HUES6 (cell line): ENCODE measurements at regions not wholly inside any gene's neighbourhood (a gene's known extent, or its start where the extent isn't known, plus 50 kb on each side); places are given as distances from the start of the nearest gene placed in this dataset.
"Not testable (repeated sequence)": the region's sequence is repeated elsewhere in the genome, so short reads cannot be mapped to it uniquely, and the experiment has no call there.

ENCODE experiments used
- H3K27ac ChIP-seq: 2 replicates; pipeline ENCODE4 v1.7.0; 2013; ENCODE audit warnings: low read depth, mild to moderate bottlenecking, low read length, inconsistent platforms
- H3K27me3 ChIP-seq: 2 replicates; pipeline ENCODE4 v1.6.1; 2013; ENCODE audit warnings: low read length; ENCODE audit not compliant: control insufficient read depth, insufficient read depth
- H3K36me3 ChIP-seq: 2 replicates; pipeline ENCODE4 v1.6.1; 2013; ENCODE audit warnings: low read length; ENCODE audit not compliant: control insufficient read depth, insufficient read depth
- H3K4me1 ChIP-seq: 2 replicates; pipeline ENCODE4 v1.6.1; 2013; ENCODE audit warnings: low read length; ENCODE audit not compliant: control insufficient read depth, insufficient read depth
- H3K4me3 ChIP-seq: 2 replicates; pipeline ENCODE4 v1.5.1; 2013; ENCODE audit warnings: low read depth, low read length
- H3K9ac ChIP-seq: one replicate; pipeline ENCODE4 v1.6.1; 2013; ENCODE audit warnings: mild to moderate bottlenecking, low read length
- H3K9me3 ChIP-seq: 2 replicates; pipeline ENCODE4 v1.6.1; 2013; ENCODE audit warnings: low read depth, low read length; ENCODE audit not compliant: control insufficient read depth, insufficient read depth

DNA sequence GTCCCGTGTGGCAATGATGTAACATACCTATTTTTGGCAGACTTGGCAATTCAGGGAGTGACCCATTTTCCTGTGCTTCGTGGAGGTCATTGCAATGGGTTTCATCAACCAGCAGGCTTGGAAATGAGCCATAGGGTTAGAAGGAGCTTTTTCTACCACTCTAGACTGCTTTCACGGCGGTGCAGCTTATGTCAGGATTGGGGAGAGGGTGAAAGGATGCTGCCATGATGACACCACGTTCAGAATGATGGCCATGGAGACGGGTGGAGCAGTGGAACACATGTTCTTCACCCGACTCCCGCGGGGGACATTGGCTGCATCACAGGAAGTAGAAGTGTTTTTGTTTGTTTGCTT is 220.2 kb downstream of the EMX2 start:
- Histone ChIP-seq H3K27ac (no peak overlapping the region), H3K9me3 (no peaks in the 10 kb centered on the region), H3K4me1 (no peaks in the 10 kb centered on the region), H3K9ac (no peak overlapping the region), H3K27me3 (no peaks in the 10 kb centered on the region; the same call in 1 of the 2 replicates), H3K4me3 (no peak overlapping the region), H3K36me3 (no peaks in the 10 kb centered on the region)

DNA sequence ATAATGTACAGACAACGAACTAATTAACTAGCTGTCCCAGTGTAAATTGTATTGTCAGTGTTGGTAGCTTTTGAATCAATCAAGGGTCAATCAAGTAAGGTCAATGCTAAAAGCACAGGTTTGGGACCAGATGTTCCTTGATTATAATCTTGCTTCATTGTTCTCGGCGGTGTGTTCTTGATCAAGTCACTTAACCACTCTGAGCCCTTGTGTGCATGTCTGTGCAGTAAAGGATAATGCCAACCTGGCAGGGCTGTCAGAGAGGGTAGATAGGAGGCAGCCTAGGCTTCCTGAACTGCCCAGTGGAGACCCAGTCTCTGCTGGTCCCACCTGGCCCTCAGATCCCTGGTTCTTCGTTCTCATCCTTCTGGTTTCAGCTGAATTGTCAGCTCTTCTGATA is 221.0 kb downstream of the EMX2 start:
- no peaks in the 10 kb centered on the region; the same call in 1 of the 2 replicates for H3K27me3 ChIP-seq
- no peaks in the 10 kb centered on the region for H3K9me3 ChIP-seq
- no peak overlapping the region for H3K9ac ChIP-seq
- no peak overlapping the region for H3K4me3 ChIP-seq
- H3K4me1 ChIP-seq = no peaks in the 10 kb centered on the region
- no peaks in the 10 kb centered on the region for H3K36me3 ChIP-seq
- H3K27ac ChIP-seq = no peak overlapping the region

DNA sequence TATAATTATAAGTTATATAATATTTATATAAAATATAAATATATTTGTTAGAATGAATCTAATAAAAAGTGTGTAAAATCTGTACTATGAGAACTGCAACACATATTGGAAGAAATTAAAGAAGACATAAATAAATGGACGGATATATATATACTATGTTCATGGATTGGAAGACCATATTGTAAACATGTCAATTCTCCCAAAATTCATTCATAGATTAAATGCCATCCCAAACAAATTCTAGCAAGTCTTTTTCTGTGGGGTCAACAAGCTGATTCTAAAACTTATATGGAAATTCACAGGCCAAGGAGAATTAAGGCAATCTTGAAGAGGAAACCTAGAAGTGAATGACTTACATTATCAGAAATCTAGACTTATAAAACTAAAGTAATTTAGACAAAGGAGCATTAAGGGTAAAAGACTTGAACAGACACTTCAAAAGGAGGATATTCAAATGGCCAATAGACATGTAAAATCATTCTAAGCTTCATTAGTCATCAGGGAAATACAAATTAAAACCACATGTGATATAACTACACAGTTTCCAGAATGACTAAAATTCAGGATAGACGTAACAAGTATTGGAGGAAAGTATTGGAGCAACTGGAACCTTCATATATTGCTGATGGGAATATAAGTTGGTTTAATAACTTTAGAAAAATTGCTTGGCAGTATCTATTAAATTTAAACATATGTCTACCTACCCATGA is 225.9 kb downstream of the EMX2 start:
- H3K36me3 ChIP-seq = no peaks in the 10 kb centered on the region
- no peaks in the 10 kb centered on the region for H3K27me3 ChIP-seq

DNA sequence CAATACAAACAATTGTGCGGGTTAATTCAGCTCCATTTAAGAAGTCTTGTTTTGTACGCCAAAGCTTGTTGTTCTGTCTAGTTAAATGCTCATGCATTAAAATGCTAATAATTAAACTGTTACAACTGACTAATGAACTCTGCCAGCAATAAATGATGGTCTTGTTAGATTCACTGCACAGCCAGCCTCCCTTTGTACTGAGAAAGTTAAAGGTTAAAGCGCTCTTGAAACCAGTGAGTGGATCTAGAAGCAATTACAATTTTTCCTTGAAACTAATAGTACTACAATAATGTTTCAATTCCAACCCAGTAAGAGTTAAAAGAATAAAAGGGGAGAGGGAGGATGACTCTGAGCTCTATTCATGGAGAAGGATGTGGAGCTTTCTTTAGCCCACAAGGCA is 233.0 kb downstream of the EMX2 start:
- Histone ChIP-seq H3K27me3 (no peaks in the 10 kb centered on the region; the same call in 1 of the 2 replicates), H3K9me3 (0 out of 2 replicates have a peak, but pooled peaks cover 2% of the 10 kb centered on the region), H3K4me3 (no peak overlapping the region), H3K9ac (no peak overlapping the region), H3K36me3 (no peaks in the 10 kb centered on the region), H3K27ac (no peak overlapping the region), H3K4me1 (no peaks in the 10 kb centered on the region)

More for the DNA sequence above, 225.9 kb downstream of the EMX2 start:
- H3K9ac ChIP-seq = no peak overlapping the region
- no peaks in the 10 kb centered on the region for H3K9me3 ChIP-seq
- no peak overlapping the region for H3K27ac ChIP-seq
- H3K4me3 ChIP-seq = no peak overlapping the region
- no peaks in the 10 kb centered on the region for H3K4me1 ChIP-seq

DNA sequence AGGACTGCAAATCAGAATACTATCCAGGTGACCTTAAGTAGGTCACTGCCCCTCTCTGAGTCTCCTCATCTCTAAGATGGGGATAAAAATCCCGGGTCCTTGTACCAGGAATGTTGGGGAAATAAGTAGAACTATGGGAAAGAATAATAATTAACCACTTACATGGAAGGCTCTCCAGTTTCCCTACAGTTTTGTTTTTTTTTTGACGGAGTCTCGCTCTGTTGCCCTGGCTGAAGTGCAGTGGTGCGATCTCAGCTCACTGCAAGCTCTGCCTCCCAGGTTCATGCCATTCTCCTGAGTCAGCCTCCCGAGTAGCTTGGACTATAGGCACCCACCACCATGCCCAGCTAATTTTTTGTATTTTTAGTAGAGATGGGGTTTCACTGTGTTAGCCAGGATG is 234.7 kb downstream of the EMX2 start:
- not testable (repeated sequence) for H3K36me3 ChIP-seq, H3K27me3 ChIP-seq, H3K9me3 ChIP-seq, H3K9ac ChIP-seq, H3K4me1 ChIP-seq, H3K4me3 ChIP-seq, H3K27ac ChIP-seq

DNA sequence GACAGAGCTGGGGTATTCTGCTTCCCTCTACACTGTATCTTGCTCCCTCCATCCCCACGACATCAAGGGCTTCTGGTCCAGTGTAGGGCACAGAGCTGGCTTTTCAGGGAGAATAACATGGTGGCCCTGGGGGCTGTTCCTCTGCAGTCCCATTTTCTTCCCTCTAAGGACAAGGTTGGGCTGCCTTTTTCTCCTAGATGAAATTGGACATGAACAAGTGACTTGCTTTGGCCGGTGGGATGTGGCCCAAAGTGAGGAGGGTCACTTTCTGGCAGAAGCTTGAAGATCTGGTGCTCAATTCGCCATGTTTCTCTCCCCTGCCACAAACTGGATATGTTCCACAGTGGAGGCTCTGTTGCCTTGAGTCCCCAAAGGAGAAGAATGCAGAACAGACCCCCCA is 235.7 kb downstream of the EMX2 start:
- Histone ChIP-seq H3K36me3 (no peaks in the 10 kb centered on the region), H3K4me3 (no peak overlapping the region), H3K4me1 (no peaks in the 10 kb centered on the region), H3K27ac (no peak overlapping the region), H3K9ac (no peak overlapping the region), H3K9me3 (0 out of 2 replicates have a peak, but pooled peaks cover 2% of the 10 kb centered on the region), H3K27me3 (no peaks in the 10 kb centered on the region; the same call in 1 of the 2 replicates)

DNA sequence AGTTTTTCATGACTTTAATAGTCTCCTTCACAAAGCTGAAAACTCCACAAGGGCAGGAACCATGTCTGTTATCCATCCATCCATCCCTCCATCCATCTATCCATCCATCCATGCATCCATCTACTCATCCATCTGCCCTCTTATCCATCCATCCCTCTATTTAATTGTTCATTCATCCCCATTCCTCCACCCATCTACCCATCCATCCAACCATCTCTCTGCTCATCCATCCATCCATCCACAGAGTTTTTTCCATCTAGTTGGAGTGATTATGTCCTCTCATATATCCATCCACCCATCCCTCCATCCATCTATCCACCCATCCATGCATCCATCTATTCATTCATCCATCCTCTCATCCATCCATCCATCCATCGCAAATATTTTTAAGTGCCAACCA is 237.9 kb downstream of the EMX2 start:
- Histone ChIP-seq H3K36me3 (no peaks in the 10 kb centered on the region), H3K27me3 (no peaks in the 10 kb centered on the region; the same call in 1 of the 2 replicates)

DNA sequence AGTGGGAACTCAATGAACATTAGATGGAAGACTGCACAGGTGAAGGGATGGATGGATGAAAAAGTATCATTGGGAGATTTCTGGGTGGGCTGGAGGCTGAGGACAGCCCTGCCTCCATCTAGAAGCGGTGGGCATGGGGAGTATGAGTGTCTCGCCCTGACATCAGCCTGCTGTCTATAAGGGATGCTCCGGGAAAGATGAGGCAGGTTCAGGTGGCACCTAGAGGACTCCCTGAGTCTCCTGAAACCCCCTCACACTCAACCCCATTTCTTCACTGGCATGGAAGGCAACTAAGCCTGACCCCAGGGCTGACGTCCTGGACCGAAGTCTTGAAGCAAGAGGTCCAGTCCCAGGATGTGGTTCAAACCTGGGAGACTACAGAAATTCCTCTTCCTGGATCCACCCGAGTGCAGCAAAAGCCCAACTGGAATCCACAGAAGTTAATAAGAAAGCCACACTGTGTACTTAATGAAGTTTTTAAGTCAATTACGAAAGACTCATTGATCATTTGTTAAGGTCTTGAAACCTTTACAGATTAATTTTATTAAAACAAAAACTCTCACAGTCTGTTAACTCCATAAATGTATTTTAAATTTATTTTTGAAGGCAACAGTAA is 238.8 kb downstream of the EMX2 start:
- Histone ChIP-seq H3K4me1 (no peaks in the 10 kb centered on the region), H3K9ac (no peak overlapping the region), H3K4me3 (no peak overlapping the region), H3K27me3 (no peaks in the 10 kb centered on the region; the same call in 1 of the 2 replicates), H3K9me3 (no peaks in the 10 kb centered on the region), H3K27ac (no peak overlapping the region), H3K36me3 (no peaks in the 10 kb centered on the region)

More for the DNA sequence above, 237.9 kb downstream of the EMX2 start:
- Histone ChIP-seq H3K9me3 (no peaks in the 10 kb centered on the region), H3K27ac (no peak overlapping the region), H3K9ac (no peak overlapping the region), H3K4me1 (no peaks in the 10 kb centered on the region), H3K4me3 (no peak overlapping the region)

DNA sequence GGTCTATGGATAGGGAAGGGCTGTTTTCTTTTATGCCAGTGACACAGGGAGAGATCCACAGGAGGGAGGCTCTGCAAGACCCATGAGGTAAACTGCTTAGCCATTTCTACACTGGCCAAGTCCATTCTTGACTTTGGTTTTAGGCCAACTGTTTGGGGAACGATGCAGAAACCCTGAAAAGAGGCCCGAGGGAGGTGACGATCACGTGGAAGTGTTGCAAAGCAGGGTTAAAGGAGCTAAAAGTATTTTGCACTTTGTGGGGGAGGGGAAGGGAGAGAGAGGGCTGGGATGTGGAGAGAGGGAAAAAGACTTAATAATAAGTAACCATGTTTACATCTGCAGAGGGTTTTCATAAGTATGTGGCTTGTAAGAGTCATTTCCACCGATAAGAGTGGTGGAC is 239.7 kb downstream of the EMX2 start:
- Histone ChIP-seq H3K4me3 (no peak overlapping the region), H3K9ac (no peak overlapping the region), H3K4me1 (no peaks in the 10 kb centered on the region), H3K9me3 (no peaks in the 10 kb centered on the region), H3K36me3 (no peaks in the 10 kb centered on the region), H3K27ac (no peak overlapping the region), H3K27me3 (no peaks in the 10 kb centered on the region; the same call in 1 of the 2 replicates)

DNA sequence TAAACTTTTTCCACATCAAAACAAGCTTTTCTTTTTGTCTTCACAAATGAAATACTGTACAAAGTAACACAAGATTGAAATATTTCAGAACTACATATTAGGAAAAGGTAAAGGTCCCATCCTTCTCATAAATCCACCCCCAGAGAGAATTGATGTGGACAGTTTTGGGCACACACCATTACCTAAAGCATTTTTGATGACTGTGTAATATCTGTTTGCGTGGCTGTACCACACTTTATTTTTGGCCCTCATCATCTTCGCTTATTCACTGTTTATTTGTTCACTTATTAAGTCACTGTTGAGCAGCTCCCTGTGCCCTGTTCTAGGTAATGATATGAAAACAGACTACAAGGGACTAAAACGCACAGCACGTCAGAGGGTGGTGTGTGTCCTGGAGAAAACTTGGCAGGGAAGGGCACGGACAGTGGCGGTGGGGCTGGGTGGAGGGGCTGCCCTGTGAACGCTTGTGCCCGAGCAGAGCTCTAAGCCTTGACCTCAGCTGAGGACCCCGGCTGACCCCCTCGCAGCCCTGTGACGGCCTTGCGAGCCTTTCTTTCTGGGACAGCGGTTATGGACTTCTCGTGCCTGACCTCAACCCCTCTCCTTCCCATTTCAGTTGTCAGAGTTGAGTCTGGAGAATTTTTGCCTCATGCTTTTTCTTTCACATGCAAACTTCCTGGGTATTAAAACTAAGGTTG is 241.3 kb downstream of the EMX2 start:
- Histone ChIP-seq H3K27me3 (no peaks in the 10 kb centered on the region; the same call in 1 of the 2 replicates), H3K4me3 (no peak overlapping the region), H3K9ac (no peak overlapping the region), H3K4me1 (no peaks in the 10 kb centered on the region), H3K27ac (no peak overlapping the region), H3K9me3 (no peaks in the 10 kb centered on the region), H3K36me3 (no peaks in the 10 kb centered on the region)

DNA sequence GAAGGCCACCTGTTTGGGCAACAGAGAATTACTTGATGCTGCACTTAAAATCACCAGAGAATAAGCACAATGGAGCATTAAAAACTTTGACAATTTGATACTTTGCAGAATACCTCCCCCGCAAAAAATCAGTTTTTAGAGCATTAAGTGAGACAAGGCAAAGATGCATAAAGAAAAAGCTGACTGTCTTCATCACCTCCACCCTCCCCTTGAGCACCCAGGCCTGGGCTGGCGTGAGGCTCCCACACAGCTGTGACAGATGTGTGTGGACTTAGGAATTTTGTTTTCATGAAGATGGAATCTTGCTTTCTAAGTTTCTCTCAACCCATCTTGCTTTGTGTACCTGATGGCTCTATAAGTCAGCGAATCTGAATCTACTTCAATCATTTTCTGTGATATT is 242.2 kb downstream of the EMX2 start:
- no peak overlapping the region for H3K27ac ChIP-seq
- H3K36me3 ChIP-seq = no peaks in the 10 kb centered on the region
- H3K4me3 ChIP-seq = no peak overlapping the region
- no peak overlapping the region for H3K9ac ChIP-seq
- H3K4me1 ChIP-seq = no peaks in the 10 kb centered on the region
- H3K27me3 ChIP-seq = no peaks in the 10 kb centered on the region; the same call in 1 of the 2 replicates
- H3K9me3 ChIP-seq = no peaks in the 10 kb centered on the region
